K562 (cell line): ENCODE measurements at regions not wholly inside any gene's neighbourhood (a gene's known extent, or its start where the extent isn't known, plus 50 kb on each side); places are given as distances from the start of the nearest gene placed in this dataset.

Experiments
- ATAC-seq: fragments of 200-7000 bp; cut with Tn5 transposase; 3 replicates; pipeline ENCODE4 v1.9.1; 2020; ENCODE audit warnings: moderate library complexity
- BruUV-seq: library from RNA; stranded (reverse); fragments of 400-500 nt; replicated peaks from 2 replicates; lab custom pipeline; 2021; lab: Mats Ljungman, UMichigan
- CTCF ChIA-PET: fragments of 300-600 bp; formaldehyde crosslinking; extraction: SDS; loops from one replicate; lab custom pipeline; 2021; ENCODE audit warnings: low intra/inter-chr PET ratio; lab: Yijun Ruan, JAX
- POLR2A ChIA-PET: fragments of 300-600, 350-650 bp; sonication (Branson Sonifier 250); formaldehyde crosslinking; extraction: SDS; loops from one replicate; lab custom pipeline; 2021; ENCODE audit warnings: antibody characterized with exemption, inconsistent platforms; lab: Yijun Ruan, JAX
- DNase-seq, 4 experiments: peaks; one replicate each; pipeline versions ENCODE4 v3.0.0 to v3.0.0-alpha.2; 2011 to 2018; ENCODE audit warnings: low spot score in 3 of 4, mixed read lengths in 3 of 4; ENCODE audit errors: extremely low read depth in 1 of 4
- FAIRE-seq: peaks from 2 replicates; lab custom pipeline; 2011; peaks lifted over from hg19 to GRCh38; lab: Jason Lieb, UNC
- H2AFZ ChIP-seq: 2 replicates; pipeline ENCODE4 v1.6.0; 2011; ENCODE audit warnings: low read depth, low read length, control low read depth, inconsistent platforms
- H3K27ac ChIP-seq: fragments of 200-600 bp; 3 replicates; pipeline ENCODE4 v1.8.0; 2011; ENCODE audit warnings: low read depth, mild to moderate bottlenecking, control low read depth, inconsistent platforms, low read length, moderate library complexity, mixed read lengths; ENCODE audit errors: extremely low read depth
- H3K27me3 ChIP-seq, 2 experiments: fragments of 300-600 bp in 1 of 2; 2 replicates in 1 of 2; 3 replicates in 1 of 2; pipeline versions ENCODE4 v1.6.0 to v1.8.0; 2011; ENCODE audit warnings: inconsistent platforms in 2 of 2, low read length in 2 of 2, mild to moderate bottlenecking in 1 of 2, mixed read lengths in 1 of 2, moderate library complexity in 1 of 2; ENCODE audit not compliant: control insufficient read depth in 2 of 2, insufficient read depth in 2 of 2
- H3K36me3 ChIP-seq: fragments of 300-600 bp; 3 replicates; pipeline ENCODE4 v1.8.0; 2011; ENCODE audit warnings: mild to moderate bottlenecking, low read length, inconsistent platforms; ENCODE audit not compliant: control insufficient read depth, insufficient read depth
- H3K4me1 ChIP-seq, 2 experiments: fragments of 200-600 bp in 1 of 2; replicated peaks in 1 of 2; 2 replicates in 1 of 2; 3 replicates in 1 of 2; pipeline versions ENCODE4 v1.5.1 to v1.8.0; 2011; ENCODE audit warnings: inconsistent platforms in 2 of 2, low read length in 2 of 2, mild to moderate bottlenecking in 1 of 2, mixed read lengths in 1 of 2, moderate library complexity in 1 of 2; ENCODE audit not compliant: control insufficient read depth in 2 of 2, insufficient read depth in 2 of 2
- H3K4me2 ChIP-seq: 2 replicates; pipeline ENCODE4 v1.6.1; 2011; ENCODE audit warnings: low read length, control low read depth, inconsistent platforms, mixed read lengths; ENCODE audit not compliant: insufficient read depth
- H3K4me3 ChIP-seq: fragments of 200-600 bp; sonication (generic), shearing (Covaris generic); 2 replicates; pipeline ENCODE4 v1.5.1; 2016; ENCODE audit warnings: control low read depth, inconsistent platforms
- H3K79me2 ChIP-seq: fragments of 200-600 bp; 3 replicates; pipeline ENCODE4 v1.8.0; 2011; ENCODE audit warnings: low read length, inconsistent platforms; ENCODE audit not compliant: control insufficient read depth, insufficient read depth
- H3K9ac ChIP-seq, 2 experiments: 2 replicates each; pipeline versions ENCODE4 v1.6.0 to v1.6.1; 2011; ENCODE audit warnings: low read depth in 2 of 2, low read length in 2 of 2, control low read depth in 1 of 2, inconsistent platforms in 1 of 2, mild to moderate bottlenecking in 1 of 2, mixed read lengths in 1 of 2; ENCODE audit not compliant: insufficient read depth in 1 of 2
- H3K9me1 ChIP-seq: one replicate; pipeline ENCODE4 v1.6.0; 2011; ENCODE audit warnings: inconsistent platforms, mild to moderate bottlenecking, low read length, moderate library complexity; ENCODE audit not compliant: control insufficient read depth, insufficient read depth
- H3K9me3 ChIP-seq: replicated peaks from 2 replicates; pipeline ENCODE4 v1.5.1; 2011; ENCODE audit warnings: low read depth, low read length, inconsistent platforms; ENCODE audit not compliant: control insufficient read depth, insufficient read depth
- H4K20me1 ChIP-seq: replicated peaks from 2 replicates; pipeline ENCODE4 v1.6.1; 2011; ENCODE audit warnings: low read length, inconsistent platforms, mixed read lengths; ENCODE audit not compliant: control insufficient read depth, insufficient read depth
- CLOCK ChIP-seq: fragments of 250-450 bp; sonication (Bioruptor Pico); IDR thresholded peaks from 2 replicates; pipeline ENCODE4 v1.4.0; 2020; ENCODE audit warnings: mild to moderate bottlenecking, moderate library complexity, borderline replicate concordance
- E2F3 ChIP-seq: fragments of 250-450 bp; sonication (Bioruptor Pico); IDR thresholded peaks from 2 replicates; pipeline ENCODE4 v1.4.0; 2020; ENCODE audit warnings: mild to moderate bottlenecking
- ELK1 ChIP-seq: sonication (generic); formaldehyde crosslinking; IDR thresholded peaks from 2 replicates; pipeline ENCODE4 v1.8.1; 2022; ENCODE audit warnings: missing genetic modification reagents
- ETS2 ChIP-seq: IDR thresholded peaks from 2 replicates; pipeline ENCODE4 v1.6.1; 2016; ENCODE audit warnings: borderline replicate concordance, missing genetic modification characterization, mild to moderate bottlenecking, moderate library complexity, missing compliant biosample characterization; ENCODE audit not compliant: poor library complexity, severe bottlenecking
- SAP30 ChIP-seq: fragments of 200-600 bp; sonication (generic); IDR thresholded peaks from 2 replicates; pipeline ENCODE4 v1.6.1; 2012; ENCODE audit warnings: borderline replicate concordance, low read depth, mild to moderate bottlenecking, moderate library complexity, low read length, control low read depth, inconsistent platforms; ENCODE audit not compliant: insufficient read depth, poor library complexity, severe bottlenecking
- SNIP1 ChIP-seq: fragments of 450-650 bp; IDR thresholded peaks from 2 replicates; pipeline ENCODE4 v1.7.1; 2017; ENCODE audit warnings: low read depth, mild to moderate bottlenecking
- ZBTB9 ChIP-seq: fragments of 450-650 bp; formaldehyde crosslinking; IDR thresholded peaks from 2 replicates; pipeline ENCODE4 v1.4.0; 2020; ENCODE audit warnings: mild to moderate bottlenecking, moderate library complexity
- WGBS: fragments of 100-300 bp; shearing (Covaris generic); methylation state at CpG from one replicate; pipeline ENCODE4 v1.1.6; 2016; ENCODE audit warnings: low coverage, mixed read lengths; ENCODE audit not compliant: insufficient coverage; ENCODE audit errors: missing lambda C conversion rate; 5-methylcytosine and 5-hydroxymethylcytosine counted together
- in situ Hi-C: fragments of 300-500 bp; cut with MboI; formaldehyde crosslinking; loops from 4 replicates; pipeline ENCODE4 v1.15.0; 2018; ENCODE audit warnings: inconsistent platforms, mixed read lengths
- intact Hi-C: fragments of 100-400 bp; cut with micrococcal nuclease; formaldehyde crosslinking; loops from 2 replicates; pipeline ENCODE4 v1.14.2; 2022
- TF ChIP-seq, protein P1 (sequence below): fragments of 450-650 bp; IDR thresholded peaks from 2 replicates; pipeline ENCODE4 v1.6.1; 2016; ENCODE audit warnings: missing biosample characterization, missing genetic modification characterization
- TF ChIP-seq, protein P2 (sequence below), 2 experiments: IDR thresholded peaks in 1 of 2; conservative IDR thresholded peaks in 1 of 2; 2 replicates each; pipeline ENCODE4 v1.6.1; 2016; ENCODE audit warnings: low read depth in 2 of 2, mild to moderate bottlenecking in 1 of 2, missing compliant biosample characterization in 1 of 2, missing genetic modification characterization in 1 of 2, moderate library complexity in 1 of 2

DNA sequence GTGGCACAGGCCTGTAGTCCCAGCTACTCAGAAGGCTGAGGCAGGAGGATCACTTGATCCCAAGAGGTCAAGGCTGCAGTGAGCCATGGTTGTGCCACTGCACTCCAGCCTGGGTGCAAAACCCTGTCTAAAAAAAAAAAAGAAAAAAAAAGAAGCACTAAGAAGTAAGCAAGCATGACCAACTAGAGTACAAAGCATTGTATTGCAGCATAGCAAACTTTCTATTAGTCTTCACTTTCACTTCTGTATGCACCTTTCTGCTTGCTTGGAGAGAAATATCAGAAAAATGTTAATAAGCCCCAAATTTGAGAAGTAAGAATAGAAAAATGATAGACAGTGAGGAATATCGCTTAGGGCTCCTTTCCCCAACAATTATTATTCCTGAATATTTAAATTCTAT lies 497.7 kb upstream of the WWC1 start:
- DNase-seq (no peak), ATAC-seq (no peak), FAIRE-seq (no peak)
- Histone ChIP-seq H4K20me1 (no peaks in the 10 kb centered on the region), H3K79me2 (no peaks in the 10 kb centered on the region), H3K9me1 (no peaks in the 10 kb centered on the region), H3K4me1 (no peaks in the 10 kb centered on the region), H3K9ac (no peak overlapping the region), H3K27me3 (no peaks in the 10 kb centered on the region), H3K27ac (no peak overlapping the region), H3K4me2 (no peak overlapping the region), H3K9me3 (no peaks in the 10 kb centered on the region; the same call in 1 of the 2 replicates), H3K36me3 (no peaks in the 10 kb centered on the region), H3K4me3 (no peak overlapping the region), H2AFZ (no peak overlapping the region)
- intact Hi-C loops (no loop called here), in situ Hi-C loops (no loop called here)
- ChIA-PET POLR2A (no interaction called here), CTCF (no interaction called here)
- 0% methylated on average over 1 of the region's 1 CpG for WGBS
- no TSS peak for BruUV-seq
- TF ChIP-seq ZBTB9 (CRISPR knock-in tag), result no peak
- TF ChIP-seq SNIP1, result no peak
- TF ChIP-seq, protein P1, sequence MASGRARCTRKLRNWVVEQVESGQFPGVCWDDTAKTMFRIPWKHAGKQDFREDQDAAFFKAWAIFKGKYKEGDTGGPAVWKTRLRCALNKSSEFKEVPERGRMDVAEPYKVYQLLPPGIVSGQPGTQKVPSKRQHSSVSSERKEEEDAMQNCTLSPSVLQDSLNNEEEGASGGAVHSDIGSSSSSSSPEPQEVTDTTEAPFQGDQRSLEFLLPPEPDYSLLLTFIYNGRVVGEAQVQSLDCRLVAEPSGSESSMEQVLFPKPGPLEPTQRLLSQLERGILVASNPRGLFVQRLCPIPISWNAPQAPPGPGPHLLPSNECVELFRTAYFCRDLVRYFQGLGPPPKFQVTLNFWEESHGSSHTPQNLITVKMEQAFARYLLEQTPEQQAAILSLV, result no peak
- TF ChIP-seq CLOCK (CRISPR knock-in tag), result no peak
- no peak for TF ChIP-seq ETS2
- TF ChIP-seq, protein P2, sequence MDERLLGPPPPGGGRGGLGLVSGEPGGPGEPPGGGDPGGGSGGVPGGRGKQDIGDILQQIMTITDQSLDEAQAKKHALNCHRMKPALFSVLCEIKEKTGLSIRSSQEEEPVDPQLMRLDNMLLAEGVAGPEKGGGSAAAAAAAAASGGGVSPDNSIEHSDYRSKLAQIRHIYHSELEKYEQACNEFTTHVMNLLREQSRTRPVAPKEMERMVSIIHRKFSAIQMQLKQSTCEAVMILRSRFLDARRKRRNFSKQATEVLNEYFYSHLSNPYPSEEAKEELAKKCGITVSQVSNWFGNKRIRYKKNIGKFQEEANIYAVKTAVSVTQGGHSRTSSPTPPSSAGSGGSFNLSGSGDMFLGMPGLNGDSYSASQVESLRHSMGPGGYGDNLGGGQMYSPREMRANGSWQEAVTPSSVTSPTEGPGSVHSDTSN (CRISPR knock-in tag; IDR thresholded peaks at IDR 0.05; ENCODE audit: low read depth), result no peak
- TF ChIP-seq, protein P2 (tag; conservative IDR thresholded peaks at IDR 0.05; ENCODE audit: low read depth), result no peak
- no peak for TF ChIP-seq E2F3
- TF ChIP-seq ELK1, result no peak
- no peak for TF ChIP-seq SAP30
